NCI-H526 treated with DMSO at 0.1 percent for 48 hours (cell line): ENCODE measurements at regions not wholly inside any gene's neighbourhood (a gene's known extent, or its start where the extent isn't known, plus 50 kb on each side); places are given as distances from the start of the nearest gene placed in this dataset.
"Not testable (repeated sequence)": the region's sequence is repeated elsewhere in the genome, so short reads cannot be mapped to it uniquely, and the experiment has no call there.

Experiments
- DNase-seq: peaks from one replicate; lab custom pipeline; 2025; lab: John Stamatoyannopoulos, UW

- DNase-seq, result no peak
Measured at GRCh38 chr5:60517850-60518249, 182.1 kb downstream of the DEPDC1B start.

- no peak for DNase-seq
Measured at GRCh38 chr5:60517094-60517694, 182.8 kb downstream of the DEPDC1B start.

- DNase-seq, result no peak
Measured at GRCh38 chr5:60516688-60517087, 183.3 kb downstream of the DEPDC1B start.

GRCh38 chr5:60514152-60514551 is 185.8 kb downstream of the DEPDC1B start:
- DNase-seq, result no peak

GRCh38 chr5:60512117-60512516 is 187.8 kb downstream of the DEPDC1B start:
- no peak for DNase-seq

GRCh38 chr5:60510663-60511062 is 189.3 kb downstream of the DEPDC1B start:
- DNase-seq, result no peak

- no peak for DNase-seq
Measured at GRCh38 chr5:60510049-60510448, 189.9 kb downstream of the DEPDC1B start.

GRCh38 chr5:60509519-60509918 is 190.4 kb downstream of the DEPDC1B start:
- no peak for DNase-seq

- DNase-seq, result no peak
Measured at GRCh38 chr5:60507687-60508086, 192.3 kb downstream of the DEPDC1B start.

GRCh38 chr5:60505373-60506171 is 194.4 kb downstream of the DEPDC1B start:
- peak; percentile 66 for DNase-seq

GRCh38 chr5:60504342-60504741 is 195.6 kb downstream of the DEPDC1B start:
- no peak for DNase-seq

- DNase-seq, result no peak
Measured at GRCh38 chr5:60503771-60504170, 196.2 kb downstream of the DEPDC1B start.

- no peak for DNase-seq
Measured at GRCh38 chr5:60497706-60498500, 202.1 kb downstream of the DEPDC1B start.

- peak; percentile 13 for DNase-seq
Measured at GRCh38 chr5:60495644-60496520, 204.1 kb downstream of the DEPDC1B start.

- DNase-seq, result no peak
Measured at GRCh38 chr5:60494635-60495034, 205.3 kb downstream of the DEPDC1B start.

GRCh38 chr5:60494144-60494543 is 205.8 kb downstream of the DEPDC1B start:
- no peak for DNase-seq

GRCh38 chr5:60493372-60493771 is 206.6 kb downstream of the DEPDC1B start:
- no peak for DNase-seq

GRCh38 chr5:60492958-60493357 is 207.0 kb downstream of the DEPDC1B start:
- no peak for DNase-seq

GRCh38 chr5:60492358-60492757 is 207.6 kb downstream of the DEPDC1B start:
- DNase-seq, result not testable (repeated sequence)

- DNase-seq, result no peak
Measured at GRCh38 chr5:60490597-60491166, 209.3 kb downstream of the DEPDC1B start.

GRCh38 chr5:60489856-60490255 is 210.1 kb downstream of the DEPDC1B start:
- DNase-seq, result no peak
